SU-DHL-6 (cell line): ENCODE measurements at regions not wholly inside any gene's neighbourhood (a gene's known extent, or its start where the extent isn't known, plus 50 kb on each side); places are given as distances from the start of the nearest gene placed in this dataset.

ENCODE experiments used
- H2AFZ ChIP-seq: fragments of 200-600 bp; sonication (generic); 2 replicates; pipeline ENCODE4 v1.6.1; 2014; ENCODE audit warnings: low read depth, mild to moderate bottlenecking, moderate library complexity, mixed read lengths, antibody characterized with exemption, low read length; ENCODE audit not compliant: severe bottlenecking
- H3F3A ChIP-seq: fragments of 200-600 bp; shearing (Covaris generic); 2 replicates; pipeline ENCODE4 v1.6.0; 2016; ENCODE audit warnings: antibody characterized with exemption, mild to moderate bottlenecking; ENCODE audit not compliant: insufficient read depth
- H3K27ac ChIP-seq: fragments of 200-600 bp; sonication (generic); 2 replicates; pipeline ENCODE4 v1.5.1; 2016; ENCODE audit warnings: low read depth, mild to moderate bottlenecking, low read length, moderate library complexity, mixed read lengths
- H3K27me3 ChIP-seq: fragments of 200-600 bp; sonication (generic), shearing (Covaris generic); 2 replicates; pipeline ENCODE4 v1.6.0; 2014; ENCODE audit warnings: mild to moderate bottlenecking, low read length
- H3K36me3 ChIP-seq: fragments of 200-600 bp; sonication (generic); 2 replicates; pipeline ENCODE4 v1.6.1; 2014; ENCODE audit warnings: mild to moderate bottlenecking, low read length, mixed read lengths
- H3K4me2 ChIP-seq: fragments of 300-600, 200-600 bp; shearing (Covaris generic), sonication (generic); 2 replicates; pipeline ENCODE4 v1.6.0; 2014; ENCODE audit warnings: low read length, low read depth, mild to moderate bottlenecking; ENCODE audit not compliant: poor library complexity, severe bottlenecking
- H3K4me3 ChIP-seq: fragments of 200-600 bp; sonication (generic); 2 replicates; pipeline ENCODE4 v1.5.1; 2014; ENCODE audit warnings: antibody characterized with exemption, low read length, mild to moderate bottlenecking, mixed read lengths; ENCODE audit not compliant: insufficient read depth, poor library complexity, severe bottlenecking
- H3K79me2 ChIP-seq: fragments of 200-600 bp; sonication (generic); 2 replicates; pipeline ENCODE4 v1.6.1; 2014; ENCODE audit warnings: mild to moderate bottlenecking, low read length, moderate library complexity; ENCODE audit not compliant: insufficient read depth
- H3K9ac ChIP-seq: fragments of 200-600 bp; sonication (generic); 2 replicates; pipeline ENCODE4 v1.7.0; 2014; ENCODE audit warnings: mild to moderate bottlenecking, low read length
- H3K9me2 ChIP-seq: fragments of 200-600 bp; sonication (generic); replicated peaks from 2 replicates; pipeline ENCODE4 v1.6.1; 2014; ENCODE audit warnings: low read length; ENCODE audit not compliant: insufficient read depth
- H3K9me3 ChIP-seq: fragments of 200-600 bp; sonication (generic); 2 replicates; pipeline ENCODE4 v1.6.1; 2014; ENCODE audit warnings: low read length, mixed read lengths; ENCODE audit not compliant: insufficient read depth
- H4K20me1 ChIP-seq: fragments of 200-600 bp; sonication (generic); 2 replicates; pipeline ENCODE4 v1.6.1; 2014; ENCODE audit warnings: low read depth, mild to moderate bottlenecking, antibody characterized with exemption, low read length, moderate library complexity, mixed read lengths
- CTCF ChIP-seq: fragments of 200-600 bp; sonication (generic); IDR thresholded peaks from one replicate; pipeline ENCODE4 v1.5.1; 2017; ENCODE audit warnings: antibody characterized with exemption, mild to moderate bottlenecking, low read length, moderate library complexity; ENCODE audit not compliant: insufficient read depth, poor library complexity, severe bottlenecking
- EZH2phosphoT487 ChIP-seq: fragments of 200-600 bp; sonication (generic), shearing (Covaris generic); conservative IDR thresholded peaks from 2 replicates; pipeline ENCODE4 v1.6.1; 2018; ENCODE audit warnings: mild to moderate bottlenecking, antibody characterized with exemption, low read length, moderate library complexity, mixed read lengths

GRCh38 chr7:65269150-65269856, 104.4 kb upstream of the ZNF92 start:
- Histone ChIP-seq H3K4me3 (peak overlapping the region; percentile 69), H3K9me3 (0 out of 2 replicates have a peak, but pooled peaks cover 4% of the 10 kb centered on the region), H3K36me3 (peaks cover 6% of the 10 kb centered on the region; the same call in 1 of the 2 replicates), H3K4me2 (peak overlapping the region; percentile 69), H2AFZ (peak overlapping the region; percentile 93), H3F3A (no peaks in the 10 kb centered on the region; the same call in 1 of the 2 replicates), H3K79me2 (no peaks in the 10 kb centered on the region), H3K9ac (peak overlapping the region; percentile 67), H3K27ac (no peak overlapping the region), H4K20me1 (no peaks in the 10 kb centered on the region), H3K9me2 (no peaks in the 10 kb centered on the region), H3K27me3 (no peaks in the 10 kb centered on the region)
- TF ChIP-seq EZH2phosphoT487 (no peak), CTCF (no peak)

- H2AFZ ChIP-seq, result peak overlapping the region; percentile 93
- no peak for TF ChIP-seq EZH2phosphoT487
- TF ChIP-seq CTCF, result no peak
- H3K27ac ChIP-seq, result no peak overlapping the region
- H3K9me3 ChIP-seq, result 0 out of 2 replicates have a peak, but pooled peaks cover 4% of the 10 kb centered on the region
- H3K36me3 ChIP-seq, result peaks cover 6% of the 10 kb centered on the region; the same call in 1 of the 2 replicates
- no peaks in the 10 kb centered on the region for H4K20me1 ChIP-seq
- H3K4me2 ChIP-seq, result peak overlapping the region; percentile 69
- peak overlapping the region; percentile 69 for H3K4me3 ChIP-seq
- H3K27me3 ChIP-seq, result no peaks in the 10 kb centered on the region
- no peaks in the 10 kb centered on the region for H3K79me2 ChIP-seq
- no peaks in the 10 kb centered on the region; the same call in 1 of the 2 replicates for H3F3A ChIP-seq
- peak overlapping the region; percentile 67 for H3K9ac ChIP-seq
- no peaks in the 10 kb centered on the region for H3K9me2 ChIP-seq
Observed at GRCh38 chr7:65268782-65269149, 104.9 kb upstream of the ZNF92 start.

GRCh38 chr7:65265933-65266519, 107.6 kb upstream of the ZNF92 start:
- no peaks in the 10 kb centered on the region for H3K9me2 ChIP-seq
- H3K9ac ChIP-seq, result no peak overlapping the region
- no peaks in the 10 kb centered on the region for H3K36me3 ChIP-seq
- H3K79me2 ChIP-seq, result no peaks in the 10 kb centered on the region
- no peaks in the 10 kb centered on the region for H4K20me1 ChIP-seq
- no peaks in the 10 kb centered on the region for H3K27me3 ChIP-seq
- H3K4me2 ChIP-seq, result no peak overlapping the region
- no peaks in the 10 kb centered on the region for H3F3A ChIP-seq
- TF ChIP-seq CTCF, result no peak
- no peak for TF ChIP-seq EZH2phosphoT487
- H3K9me3 ChIP-seq, result no peaks in the 10 kb centered on the region
- H3K4me3 ChIP-seq, result no peak overlapping the region
- no peak overlapping the region for H2AFZ ChIP-seq
- H3K27ac ChIP-seq, result no peak overlapping the region
